ENCODE measurements at regions not wholly inside any gene's neighbourhood (a gene's known extent, or its start where the extent isn't known, plus 50 kb on each side); places are given as distances from the start of the nearest gene placed in this dataset.
"Not testable (repeated sequence)": the region's sequence is repeated elsewhere in the genome, so short reads cannot be mapped to it uniquely, and the experiment has no call there.

- no peak overlapping the region for H3K4me2 ChIP-seq (ENCODE audit: low read length)
- H2AFZ ChIP-seq (ENCODE audit: low read length): no peak overlapping the region
- H3K79me2 ChIP-seq (ENCODE audit: insufficient read depth, low read length): no peaks in the 10 kb centered on the region
- no peaks in the 10 kb centered on the region for H4K20me1 ChIP-seq (ENCODE audit: insufficient read depth, low read length)
- no peak overlapping the region for H3K27ac ChIP-seq (ENCODE audit: low read depth, low read length, poor library complexity, severe bottlenecking)
- H3K9me2 ChIP-seq (ENCODE audit: low read depth, low read length): no peaks in the 10 kb centered on the region
- no peaks in the 10 kb centered on the region for H3K9me3 ChIP-seq (ENCODE audit: low read length)
- H3F3A ChIP-seq (ENCODE audit: insufficient read depth, low read length): no peaks in the 10 kb centered on the region
- H3K4me3 ChIP-seq (ENCODE audit: low read depth, low read length, poor library complexity, severe bottlenecking): no peak overlapping the region
- no peaks in the 10 kb centered on the region for H3K27me3 ChIP-seq (ENCODE audit: insufficient read depth, low read length)
- TF ChIP-seq CTCF (IDR thresholded peaks at IDR 0.05; ENCODE audit: low read length): no peak
- no peak for TF ChIP-seq EZH2 (IDR thresholded peaks at IDR 0.05; ENCODE audit: borderline replicate concordance, low read length)
- no peaks in the 10 kb centered on the region for H3K4me1 ChIP-seq (ENCODE audit: insufficient read depth, low read length, severe bottlenecking)
- no peak overlapping the region for H3K9ac ChIP-seq (ENCODE audit: low read length)
- H3K36me3 ChIP-seq (ENCODE audit: insufficient read depth, low read length): no peaks in the 10 kb centered on the region
These were observed 230.5 kb upstream of the FKBP1C start for GRCh38 chr6:62980724-62981123.

DNA sequence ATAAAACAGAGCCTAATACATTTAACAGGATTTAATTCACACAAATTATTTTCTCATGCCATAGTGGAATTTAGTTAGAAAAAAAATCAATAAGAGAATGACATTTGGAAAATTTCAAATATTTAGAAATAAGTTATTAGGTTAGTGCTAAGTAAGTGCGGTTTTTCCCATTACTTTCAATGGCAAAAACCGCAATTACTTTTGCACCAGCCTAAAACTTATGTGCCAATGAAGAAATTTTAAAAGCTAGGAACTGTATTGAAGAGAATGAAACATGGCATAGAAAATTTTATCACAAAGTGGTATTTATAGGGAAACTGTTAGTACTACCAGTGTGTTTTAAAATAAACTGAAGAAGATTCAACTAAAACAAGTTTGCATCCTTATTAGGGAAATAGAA is 228.3 kb upstream of the FKBP1C start:
- Histone ChIP-seq H3K27me3 (ENCODE audit: insufficient read depth, low read length) (no peaks in the 10 kb centered on the region), H3K4me2 (ENCODE audit: low read length) (no peak overlapping the region), H3K27ac (ENCODE audit: low read depth, low read length, poor library complexity, severe bottlenecking) (no peak overlapping the region), H3K4me1 (ENCODE audit: insufficient read depth, low read length, severe bottlenecking) (no peaks in the 10 kb centered on the region), H2AFZ (ENCODE audit: low read length) (no peak overlapping the region), H3F3A (ENCODE audit: insufficient read depth, low read length) (no peaks in the 10 kb centered on the region), H3K36me3 (ENCODE audit: insufficient read depth, low read length) (no peaks in the 10 kb centered on the region), H3K4me3 (ENCODE audit: low read depth, low read length, poor library complexity, severe bottlenecking) (no peak overlapping the region), H4K20me1 (ENCODE audit: insufficient read depth, low read length) (no peaks in the 10 kb centered on the region), H3K79me2 (ENCODE audit: insufficient read depth, low read length) (no peaks in the 10 kb centered on the region), H3K9ac (ENCODE audit: low read length) (no peak overlapping the region), H3K9me3 (ENCODE audit: low read length) (no peaks in the 10 kb centered on the region), H3K9me2 (ENCODE audit: low read depth, low read length) (no peaks in the 10 kb centered on the region)
- no peak for TF ChIP-seq EZH2 (IDR thresholded peaks at IDR 0.05; ENCODE audit: borderline replicate concordance, low read length)
- TF ChIP-seq CTCF (IDR thresholded peaks at IDR 0.05; ENCODE audit: low read length): no peak

DNA sequence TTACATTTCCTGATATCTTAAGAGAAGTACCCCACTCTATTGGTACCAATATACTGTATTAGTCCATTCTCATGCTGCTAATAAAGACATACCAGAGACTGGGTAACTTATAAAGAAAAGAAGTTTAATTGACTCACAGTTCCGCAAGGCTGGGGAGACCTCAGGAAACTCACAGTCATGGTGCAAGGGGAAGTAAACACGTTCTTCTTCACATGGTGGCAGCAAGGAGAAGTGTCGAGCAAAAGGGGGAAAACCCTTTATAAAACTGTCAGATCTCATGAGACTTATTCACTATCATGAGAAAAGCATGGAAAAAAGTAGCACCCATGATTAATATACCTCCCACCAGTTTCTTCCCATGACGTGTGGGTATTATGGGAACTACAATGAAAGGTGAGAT is 219.6 kb upstream of the FKBP1C start:
- H3K4me3 ChIP-seq (ENCODE audit: low read depth, low read length, poor library complexity, severe bottlenecking); H3K4me2 ChIP-seq (ENCODE audit: low read length); H3K27ac ChIP-seq (ENCODE audit: low read depth, low read length, poor library complexity, severe bottlenecking); H2AFZ ChIP-seq (ENCODE audit: low read length); H3K9ac ChIP-seq (ENCODE audit: low read length); H3K9me3 ChIP-seq (ENCODE audit: low read length); H3F3A ChIP-seq (ENCODE audit: insufficient read depth, low read length); H3K27me3 ChIP-seq (ENCODE audit: insufficient read depth, low read length); H3K36me3 ChIP-seq (ENCODE audit: insufficient read depth, low read length); H4K20me1 ChIP-seq (ENCODE audit: insufficient read depth, low read length); H3K79me2 ChIP-seq (ENCODE audit: insufficient read depth, low read length); H3K4me1 ChIP-seq (ENCODE audit: insufficient read depth, low read length, severe bottlenecking); H3K9me2 ChIP-seq (ENCODE audit: low read depth, low read length): not testable (repeated sequence)

DNA sequence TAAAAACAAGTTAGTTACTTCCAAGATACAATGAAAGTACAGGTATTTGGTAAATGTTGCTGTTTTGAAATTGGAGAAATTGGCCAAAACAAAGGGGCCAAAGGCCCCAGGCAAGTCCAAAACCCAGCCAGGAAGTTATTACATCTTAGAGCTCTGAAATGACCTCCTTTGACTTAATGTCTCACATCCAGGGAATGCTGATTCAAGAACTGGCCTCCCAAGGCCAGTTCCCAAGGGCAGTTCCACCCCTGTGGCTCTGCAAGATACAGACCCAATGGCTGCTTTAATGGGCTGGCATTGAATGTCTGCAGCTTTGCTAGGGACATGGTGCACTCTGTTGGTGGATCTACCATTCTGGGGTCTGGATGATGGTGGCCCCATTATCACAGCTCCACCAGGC is 217.3 kb upstream of the FKBP1C start:
- Histone ChIP-seq H3K4me3 (ENCODE audit: low read depth, low read length, poor library complexity, severe bottlenecking) (no peak overlapping the region), H3F3A (ENCODE audit: insufficient read depth, low read length) (no peaks in the 10 kb centered on the region)

More for the DNA sequence above, 217.3 kb upstream of the FKBP1C start:
- TF ChIP-seq CTCF (IDR thresholded peaks at IDR 0.05; ENCODE audit: low read length) (no peak), EZH2 (IDR thresholded peaks at IDR 0.05; ENCODE audit: borderline replicate concordance, low read length) (no peak)
- H3K4me2 ChIP-seq (ENCODE audit: low read length): no peak overlapping the region
- H3K9me3 ChIP-seq (ENCODE audit: low read length): no peaks in the 10 kb centered on the region
- H3K36me3 ChIP-seq (ENCODE audit: insufficient read depth, low read length): no peaks in the 10 kb centered on the region
- no peak overlapping the region for H3K27ac ChIP-seq (ENCODE audit: low read depth, low read length, poor library complexity, severe bottlenecking)
- H3K79me2 ChIP-seq (ENCODE audit: insufficient read depth, low read length): no peaks in the 10 kb centered on the region
- no peaks in the 10 kb centered on the region for H3K4me1 ChIP-seq (ENCODE audit: insufficient read depth, low read length, severe bottlenecking)
- no peak overlapping the region for H2AFZ ChIP-seq (ENCODE audit: low read length)
- H3K27me3 ChIP-seq (ENCODE audit: insufficient read depth, low read length): no peaks in the 10 kb centered on the region
- no peaks in the 10 kb centered on the region for H4K20me1 ChIP-seq (ENCODE audit: insufficient read depth, low read length)
- H3K9ac ChIP-seq (ENCODE audit: low read length): no peak overlapping the region
- no peaks in the 10 kb centered on the region for H3K9me2 ChIP-seq (ENCODE audit: low read depth, low read length)
